DOHH2 (cell line): ENCODE measurements at regions not wholly inside any gene's neighbourhood (a gene's known extent, or its start where the extent isn't known, plus 50 kb on each side); places are given as distances from the start of the nearest gene placed in this dataset.

Experiments
- H3F3A ChIP-seq: fragments of 200-600 bp; sonication (generic), shearing (Covaris generic); 2 replicates; pipeline ENCODE4 v1.6.0; 2016; ENCODE audit warnings: antibody characterized with exemption, mild to moderate bottlenecking; ENCODE audit not compliant: control insufficient read depth, insufficient read depth
- H3K27ac ChIP-seq: fragments of 200-600 bp; sonication (generic); 2 replicates; pipeline ENCODE4 v1.5.1; 2014; ENCODE audit warnings: low read depth, mild to moderate bottlenecking, low read length, moderate library complexity
- H3K27me3 ChIP-seq: fragments of 200-600 bp; sonication (generic); 2 replicates; pipeline ENCODE4 v1.6.1; 2014; ENCODE audit warnings: mild to moderate bottlenecking, low read length, mixed read lengths; ENCODE audit not compliant: control insufficient read depth
- H3K36me3 ChIP-seq: fragments of 200-600 bp; sonication (generic); 2 replicates; pipeline ENCODE4 v1.6.1; 2014; ENCODE audit warnings: mild to moderate bottlenecking, low read length, moderate library complexity, mixed read lengths; ENCODE audit not compliant: control insufficient read depth
- H3K4me1 ChIP-seq: fragments of 200-600 bp; sonication (generic); 2 replicates; pipeline ENCODE4 v1.6.1; 2014; ENCODE audit warnings: mild to moderate bottlenecking, low read length, mixed read lengths; ENCODE audit not compliant: control insufficient read depth
- H3K4me2 ChIP-seq: fragments of 200-600 bp; sonication (generic); 2 replicates; pipeline ENCODE4 v1.6.0; 2014; ENCODE audit warnings: mild to moderate bottlenecking, low read length, moderate library complexity
- H3K4me3 ChIP-seq: fragments of 200-600 bp; sonication (generic); 2 replicates; pipeline ENCODE4 v1.5.1; 2014; ENCODE audit warnings: mild to moderate bottlenecking, low read length, mixed read lengths
- H3K79me2 ChIP-seq: fragments of 200-600 bp; sonication (generic); 2 replicates; pipeline ENCODE4 v1.6.1; 2014; ENCODE audit warnings: mild to moderate bottlenecking, low read length, mixed read lengths; ENCODE audit not compliant: control insufficient read depth
- H3K9me2 ChIP-seq: fragments of 200-600 bp; sonication (generic); replicated peaks from 2 replicates; pipeline ENCODE4 v1.6.1; 2014; ENCODE audit warnings: mild to moderate bottlenecking, low read length, mixed read lengths; ENCODE audit not compliant: control insufficient read depth
- H3K9me3 ChIP-seq: fragments of 200-600 bp; sonication (generic); 2 replicates; pipeline ENCODE4 v1.6.1; 2014; ENCODE audit warnings: antibody characterized with exemption, low read length, mixed read lengths; ENCODE audit not compliant: control insufficient read depth, insufficient read depth
- H4K20me1 ChIP-seq: fragments of 200-600 bp; sonication (generic); 2 replicates; pipeline ENCODE4 v1.6.0; 2014; ENCODE audit warnings: low read depth, mild to moderate bottlenecking, antibody characterized with exemption, low read length, moderate library complexity; ENCODE audit not compliant: control insufficient read depth, insufficient read depth
- CTCF ChIP-seq: fragments of 200-600 bp; sonication (generic); IDR thresholded peaks from one replicate; pipeline ENCODE4 v1.5.1; 2014; ENCODE audit warnings: antibody characterized with exemption, mild to moderate bottlenecking, low read depth, low read length; ENCODE audit not compliant: poor library complexity, severe bottlenecking
- EZH2phosphoT487 ChIP-seq: fragments of 200-600 bp; sonication (generic); IDR thresholded peaks from 2 replicates; pipeline ENCODE4 v1.6.1; 2017; ENCODE audit warnings: borderline replicate concordance, mild to moderate bottlenecking, antibody characterized with exemption, low read length, moderate library complexity, mixed read lengths

- H3F3A ChIP-seq = no peaks in the 10 kb centered on the region
- H3K27me3 ChIP-seq = no peaks in the 10 kb centered on the region
- no peaks in the 10 kb centered on the region for H4K20me1 ChIP-seq
- H3K4me1 ChIP-seq = no peaks in the 10 kb centered on the region
- H3K36me3 ChIP-seq = no peaks in the 10 kb centered on the region
- H3K4me2 ChIP-seq = no peak overlapping the region
- H3K27ac ChIP-seq = no peak overlapping the region
- TF ChIP-seq EZH2phosphoT487 (no peak), CTCF (no peak)
- no peaks in the 10 kb centered on the region for H3K79me2 ChIP-seq
- no peaks in the 10 kb centered on the region for H3K9me3 ChIP-seq
- H3K9me2 ChIP-seq = no peaks in the 10 kb centered on the region
- no peak overlapping the region for H3K4me3 ChIP-seq
Observed at GRCh38 chr4:79695848-79696247, 287.8 kb upstream of the GK2 start.

GRCh38 chr4:79689740-79690139 lies 281.7 kb upstream of the GK2 start:
- Histone ChIP-seq H3K4me2 (no peak overlapping the region), H3K4me3 (no peak overlapping the region), H3K27ac (no peak overlapping the region), H3K9me3 (no peaks in the 10 kb centered on the region), H3K9me2 (no peaks in the 10 kb centered on the region), H4K20me1 (no peaks in the 10 kb centered on the region), H3K79me2 (no peaks in the 10 kb centered on the region), H3K27me3 (no peaks in the 10 kb centered on the region), H3K36me3 (no peaks in the 10 kb centered on the region), H3K4me1 (no peaks in the 10 kb centered on the region), H3F3A (no peaks in the 10 kb centered on the region)
- TF ChIP-seq CTCF (no peak), EZH2phosphoT487 (no peak)

GRCh38 chr4:79688691-79689090 lies 280.7 kb upstream of the GK2 start:
- H3K4me3 ChIP-seq = no peak overlapping the region
- no peak overlapping the region for H3K4me2 ChIP-seq
- H3K36me3 ChIP-seq = no peaks in the 10 kb centered on the region
- no peak overlapping the region for H3K27ac ChIP-seq
- H3K9me3 ChIP-seq = no peaks in the 10 kb centered on the region
- H3K27me3 ChIP-seq = no peaks in the 10 kb centered on the region
- H3K79me2 ChIP-seq = no peaks in the 10 kb centered on the region
- no peaks in the 10 kb centered on the region for H3K9me2 ChIP-seq
- TF ChIP-seq CTCF = no peak
- no peak for TF ChIP-seq EZH2phosphoT487
- H3K4me1 ChIP-seq = no peaks in the 10 kb centered on the region
- H4K20me1 ChIP-seq = no peaks in the 10 kb centered on the region
- H3F3A ChIP-seq = no peaks in the 10 kb centered on the region

- no peaks in the 10 kb centered on the region for H3K9me3 ChIP-seq
- H3K27ac ChIP-seq = no peak overlapping the region
- H3K9me2 ChIP-seq = no peaks in the 10 kb centered on the region
- H3K4me1 ChIP-seq = no peaks in the 10 kb centered on the region
- H3K4me2 ChIP-seq = no peak overlapping the region
- no peaks in the 10 kb centered on the region for H4K20me1 ChIP-seq
- H3K27me3 ChIP-seq = no peaks in the 10 kb centered on the region
- H3K79me2 ChIP-seq = no peaks in the 10 kb centered on the region
- H3K36me3 ChIP-seq = no peaks in the 10 kb centered on the region
- no peaks in the 10 kb centered on the region for H3F3A ChIP-seq
- no peak for TF ChIP-seq EZH2phosphoT487
- no peak for TF ChIP-seq CTCF
- H3K4me3 ChIP-seq = no peak overlapping the region
Observed at GRCh38 chr4:79687006-79687405, 279.0 kb upstream of the GK2 start.
